H1 (cell line): ENCODE measurements at regions not wholly inside any gene's neighbourhood (a gene's known extent, or its start where the extent isn't known, plus 50 kb on each side); places are given as distances from the start of the nearest gene placed in this dataset.
A peak's percentile ranks its signal among the peaks of the same experiment; 100 is the strongest.

Experiments used
- CTCF ChIA-PET: fragments of 300-600 bp; sonication (Branson Sonifier 250); formaldehyde crosslinking; loops from one replicate; lab custom pipeline; 2021; ENCODE audit not compliant: partially characterized antibody; lab: Charles Lee
- POLR2A ChIA-PET: fragments of 300-600 bp; sonication (Branson Sonifier 250); formaldehyde crosslinking; loops from one replicate; lab custom pipeline; 2021; ENCODE audit warnings: inconsistent platforms; ENCODE audit not compliant: partially characterized antibody; lab: Charles Lee
- DNase-seq, 2 experiments: peaks; one replicate each; pipeline versions ENCODE4 v3.0.0 to v3.0.0-alpha.2; 2010 to 2022; ENCODE audit warnings: low spot score in 2 of 2, low read depth in 1 of 2, mixed read lengths in 1 of 2
- FAIRE-seq: peaks from 2 replicates; lab custom pipeline; 2011; peaks lifted over from hg19 to GRCh38; lab: Jason Lieb, UNC
- H2AFZ ChIP-seq: 2 replicates; pipeline ENCODE4 v1.8.1; 2012; ENCODE audit warnings: low read length, inconsistent platforms
- H2AK5ac ChIP-seq: 2 replicates; pipeline ENCODE4 v1.6.1; 2013; ENCODE audit warnings: low read depth, low read length
- H2BK120ac ChIP-seq: replicated peaks from 2 replicates; pipeline ENCODE3; 2013; ENCODE audit warnings: low read depth, low read length, inconsistent platforms
- H2BK12ac ChIP-seq: 2 replicates; pipeline ENCODE4 v1.6.1; 2013; ENCODE audit warnings: low read depth, low read length
- H2BK15ac ChIP-seq: 2 replicates; pipeline ENCODE4 v1.6.1; 2013; ENCODE audit warnings: low read length
- H2BK20ac ChIP-seq: 2 replicates; pipeline ENCODE4 v1.6.1; 2013; ENCODE audit warnings: low read length
- H2BK5ac ChIP-seq: 2 replicates; pipeline ENCODE4 v1.6.1; 2013; ENCODE audit warnings: low read depth, low read length
- H3K14ac ChIP-seq: 2 replicates; pipeline ENCODE4 v1.6.1; 2013; ENCODE audit warnings: inconsistent platforms; ENCODE audit not compliant: insufficient read length
- H3K18ac ChIP-seq: 2 replicates; pipeline ENCODE4 v1.6.1; 2013; ENCODE audit warnings: low read length; ENCODE audit errors: extremely low read depth
- H3K23ac ChIP-seq: 2 replicates; pipeline ENCODE4 v1.6.1; 2013; ENCODE audit warnings: inconsistent platforms; ENCODE audit not compliant: insufficient read length
- H3K23me2 ChIP-seq: 2 replicates; pipeline ENCODE4 v1.6.1; 2013; ENCODE audit warnings: low read depth, low read length
- H3K27ac ChIP-seq: 2 replicates; pipeline ENCODE4 v1.6.1; 2011; ENCODE audit warnings: low read depth, low read length, inconsistent platforms
- H3K27me3 ChIP-seq, 4 experiments: replicated peaks in 1 of 4; 1 replicate in 1 of 4; 2 replicates in 3 of 4; pipeline versions ENCODE4 v1.6.1 to v1.8.1; 2011 to 2013; ENCODE audit warnings: low read length in 3 of 4, mild to moderate bottlenecking in 3 of 4, inconsistent platforms in 2 of 4, mixed read lengths in 2 of 4, moderate library complexity in 1 of 4; ENCODE audit not compliant: control insufficient read depth in 3 of 4, insufficient read depth in 3 of 4; ENCODE audit errors: extremely low read depth in 1 of 4
- H3K36me3 ChIP-seq, 4 experiments: 2 replicates each; pipeline versions ENCODE4 v1.6.1 to v1.8.1; 2011 to 2013; ENCODE audit warnings: mild to moderate bottlenecking in 4 of 4, low read length in 3 of 4, moderate library complexity in 2 of 4, control low read depth in 1 of 4, inconsistent platforms in 1 of 4; ENCODE audit not compliant: insufficient read depth in 4 of 4, control insufficient read depth in 2 of 4
- H3K4ac ChIP-seq: replicated peaks from 2 replicates; pipeline ENCODE3; 2013; ENCODE audit warnings: low read length, low read depth, mixed read lengths, inconsistent platforms; ENCODE audit not compliant: insufficient read length
- H3K4me1 ChIP-seq, 4 experiments: replicated peaks in 1 of 4; 1 replicate in 1 of 4; 2 replicates in 3 of 4; pipeline versions ENCODE4 v1.6.1 to v1.8.1; 2011 to 2013; ENCODE audit warnings: low read length in 3 of 4, inconsistent platforms in 2 of 4, mixed read lengths in 1 of 4; ENCODE audit not compliant: insufficient read depth in 4 of 4, control insufficient read depth in 3 of 4
- H3K4me2 ChIP-seq, 2 experiments: 2 replicates each; pipeline versions ENCODE4 v1.6.1 to v1.8.1; 2011 to 2013; ENCODE audit warnings: low read depth in 2 of 2, low read length in 2 of 2, control low read depth in 1 of 2, inconsistent platforms in 1 of 2, mild to moderate bottlenecking in 1 of 2; ENCODE audit not compliant: insufficient read depth in 1 of 2
- H3K4me3 ChIP-seq, 4 experiments: fragments of 200-600, 300-600 bp in 1 of 4; sonication (generic), shearing (Covaris generic), sonication (Bioruptor Twin) in 1 of 4; 2 replicates each; pipeline versions ENCODE4 v1.5.1 to v1.8.1; 2011 to 2016; ENCODE audit warnings: low read length in 4 of 4, low read depth in 3 of 4, control low read depth in 2 of 4, inconsistent platforms in 2 of 4, mild to moderate bottlenecking in 2 of 4, mixed read lengths in 1 of 4, moderate library complexity in 1 of 4; ENCODE audit not compliant: insufficient read depth in 2 of 4; ENCODE audit errors: extremely low read depth in 1 of 4
- H3K56ac ChIP-seq: replicated peaks from 2 replicates; pipeline ENCODE3; 2013; ENCODE audit warnings: low read depth, mild to moderate bottlenecking, mixed read lengths, low read length, inconsistent platforms; ENCODE audit not compliant: insufficient read length
- H3K79me1 ChIP-seq: 2 replicates; pipeline ENCODE4 v1.6.1; 2013; ENCODE audit warnings: low read depth, low read length, control low read depth
- H3K79me2 ChIP-seq, 2 experiments: 2 replicates each; pipeline versions ENCODE4 v1.6.1 to v1.8.1; 2012 to 2013; ENCODE audit warnings: low read length in 2 of 2, mild to moderate bottlenecking in 2 of 2, inconsistent platforms in 1 of 2; ENCODE audit not compliant: insufficient read depth in 2 of 2, control insufficient read depth in 1 of 2
- H3K9ac ChIP-seq, 4 experiments: replicated peaks in 1 of 4; 1 replicate in 1 of 4; 2 replicates in 3 of 4; pipeline versions ENCODE4 v1.6.1 to v1.8.1; 2011 to 2013; ENCODE audit warnings: low read depth in 3 of 4, low read length in 3 of 4, control low read depth in 2 of 4, mild to moderate bottlenecking in 2 of 4, moderate library complexity in 2 of 4, inconsistent platforms in 1 of 4; ENCODE audit errors: extremely low read depth in 1 of 4
- H3K9me3 ChIP-seq, 2 experiments: 2 replicates each; pipeline versions ENCODE4 v1.6.1 to v1.8.1; 2012 to 2013; ENCODE audit warnings: mild to moderate bottlenecking in 2 of 2, moderate library complexity in 2 of 2, control low read depth in 1 of 2, inconsistent platforms in 1 of 2, low read depth in 1 of 2, low read length in 1 of 2, mixed read lengths in 1 of 2; ENCODE audit not compliant: insufficient read depth in 2 of 2
- H4K20me1 ChIP-seq, 2 experiments: replicated peaks in 1 of 2; 2 replicates each; pipeline versions ENCODE3 to v1.8.1; 2011 to 2013; ENCODE audit warnings: inconsistent platforms in 2 of 2, low read length in 2 of 2, mild to moderate bottlenecking in 1 of 2; ENCODE audit not compliant: insufficient read depth in 2 of 2, control insufficient read depth in 1 of 2
- H4K5ac ChIP-seq: 2 replicates; pipeline ENCODE4 v1.6.1; 2013; ENCODE audit warnings: low read length, low read depth, mixed read lengths, inconsistent platforms; ENCODE audit not compliant: insufficient read length
- H4K8ac ChIP-seq: 2 replicates; pipeline ENCODE4 v1.8.0; 2013; ENCODE audit warnings: mild to moderate bottlenecking, moderate library complexity, low read length, inconsistent platforms; ENCODE audit not compliant: insufficient read depth; ENCODE audit errors: extremely low read depth
- H4K91ac ChIP-seq: replicated peaks from 2 replicates; pipeline ENCODE3; 2013; ENCODE audit warnings: low read length, mixed read lengths, inconsistent platforms; ENCODE audit not compliant: insufficient read length
- ATF3 ChIP-seq: IDR thresholded peaks from 2 replicates; pipeline ENCODE4 v1.6.1; 2011; ENCODE audit warnings: low read depth, mild to moderate bottlenecking, low read length; ENCODE audit not compliant: insufficient read depth
- CHD2 ChIP-seq: IDR thresholded peaks from 2 replicates; pipeline ENCODE4 v1.6.1; 2012; ENCODE audit warnings: low read length, improper control_type of control experiment
- CREB1 ChIP-seq: IDR thresholded peaks from 2 replicates; pipeline ENCODE4 v1.6.1; 2012; ENCODE audit warnings: inconsistent platforms
- KDM1A ChIP-seq: fragments of 200-600, 300-600 bp; sonication (generic); IDR thresholded peaks from 2 replicates; pipeline ENCODE4 v1.7.1; 2016; ENCODE audit warnings: mild to moderate bottlenecking, low read length, borderline replicate concordance
- SAP30 ChIP-seq: fragments of 300-600 bp; sonication (generic); IDR thresholded peaks from 2 replicates; pipeline ENCODE4 v1.7.1; 2012; ENCODE audit warnings: low read length, moderate library complexity, mild to moderate bottlenecking, inconsistent platforms; ENCODE audit not compliant: insufficient read depth, insufficient replicate concordance
- TBP ChIP-seq: IDR thresholded peaks from 2 replicates; pipeline ENCODE4 v1.6.1; 2011; ENCODE audit warnings: low read depth, low read length, improper control_type of control experiment
- WGBS, 2 experiments: shearing (Covaris generic) in 1 of 2; methylation state at CpG; one replicate each; pipeline versions ENCODE4 v1.1.6 to v1.1.7; 2013 to 2015; ENCODE audit warnings: low lambda C conversion rate in 2 of 2, mixed read lengths in 2 of 2, inconsistent platforms in 1 of 2, low coverage in 1 of 2, missing lambda C conversion rate in 1 of 2; ENCODE audit not compliant: insufficient replicate concordance in 2 of 2, insufficient coverage in 1 of 2, insufficient read length in 1 of 2; ENCODE audit errors: extremely low coverage in 1 of 2, missing lambda C conversion rate in 1 of 2; 5-methylcytosine and 5-hydroxymethylcytosine counted together
- TF ChIP-seq, protein P1 (sequence below): IDR thresholded peaks from 2 replicates; pipeline ENCODE4 v1.6.1; 2011; ENCODE audit warnings: low read length, improper control_type of control experiment

DNA sequence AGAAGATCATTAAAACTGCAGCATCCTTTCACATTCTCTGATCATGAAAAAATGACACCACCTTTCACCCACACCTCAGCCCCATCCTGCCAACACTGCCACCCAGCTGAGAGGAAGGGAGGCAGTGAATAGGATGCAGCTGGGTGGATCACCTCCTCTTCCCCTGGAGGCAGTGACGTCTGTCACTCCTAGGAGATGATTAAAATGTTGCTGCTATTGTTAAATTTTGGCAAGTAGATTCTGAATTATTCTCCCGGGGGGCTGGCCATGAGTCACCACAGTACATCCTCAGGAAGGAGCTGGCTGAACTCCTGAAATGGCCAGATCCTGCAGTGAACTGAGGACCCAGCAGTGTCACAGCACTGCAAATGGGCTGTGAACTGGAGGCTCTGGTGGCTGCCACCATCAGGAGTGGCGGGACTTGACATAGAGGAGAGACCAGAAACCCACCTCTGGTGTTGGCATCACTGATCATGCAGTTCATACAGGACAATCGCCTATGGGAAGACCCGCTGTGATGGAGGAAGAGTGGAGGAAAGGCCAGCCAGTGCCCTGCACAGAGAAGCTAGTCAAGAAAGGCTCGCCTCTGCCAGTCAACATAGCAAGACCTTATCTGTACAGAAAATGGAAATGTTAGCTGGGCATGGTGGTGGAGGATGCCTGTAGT is 199.1 kb downstream of the FAM43A start:
- no peak overlapping the region for H3K9ac ChIP-seq
- DNase-seq, result peak in 1 of 2 experiments; percentile 17
- H3K27me3 ChIP-seq, result no peaks in the 10 kb centered on the region
- no peak overlapping the region for H3K4me3 ChIP-seq
- ChIA-PET CTCF (interaction anchor here (1.2 to 1.3 kb wide), 2 partner anchors 14 to 20 kb away, joined by 3 read pairs; no protein-coding TSS in a partner anchor), POLR2A (no interaction called here)
- H3K23ac ChIP-seq, result no peak overlapping the region
- no peak overlapping the region for H3K4me2 ChIP-seq
- no peak overlapping the region for H2AFZ ChIP-seq
- H3K79me1 ChIP-seq, result no peaks in the 10 kb centered on the region
- H2BK20ac ChIP-seq, result no peak overlapping the region
- no peak overlapping the region for H4K5ac ChIP-seq
- H2AK5ac ChIP-seq, result no peak overlapping the region
- no peaks in the 10 kb centered on the region for H3K23me2 ChIP-seq
- no peak overlapping the region for H3K56ac ChIP-seq
- H3K36me3 ChIP-seq, result no peaks in the 10 kb centered on the region
- no peak for FAIRE-seq
- H2BK5ac ChIP-seq, result no peak overlapping the region
- H4K20me1 ChIP-seq, result no peaks in the 10 kb centered on the region
- no peaks in the 10 kb centered on the region for H3K4me1 ChIP-seq
- H3K79me2 ChIP-seq, result no peaks in the 10 kb centered on the region
- H2BK120ac ChIP-seq, result no peak overlapping the region
- WGBS, 2 experiments, result 89% methylated on average over 6 of the region's 6 CpGs; no CpG with 5 or more reads in 1 of the 2 experiments
- peaks cover 5 to 7% of the 10 kb centered on the region in 2 experiments; a peak in 3 of 4 replicates for H3K9me3 ChIP-seq
- no peak overlapping the region for H4K91ac ChIP-seq
- no peak overlapping the region; the same call in 1 of the 2 replicates for H4K8ac ChIP-seq
- H3K27ac ChIP-seq, result no peak overlapping the region
- no peak overlapping the region for H2BK15ac ChIP-seq
- TF ChIP-seq CHD2 (no peak), SAP30 (no peak), TBP (no peak), ATF3 (no peak), CREB1 (no peak), KDM1A (no peak)
- TF ChIP-seq, protein P1, sequence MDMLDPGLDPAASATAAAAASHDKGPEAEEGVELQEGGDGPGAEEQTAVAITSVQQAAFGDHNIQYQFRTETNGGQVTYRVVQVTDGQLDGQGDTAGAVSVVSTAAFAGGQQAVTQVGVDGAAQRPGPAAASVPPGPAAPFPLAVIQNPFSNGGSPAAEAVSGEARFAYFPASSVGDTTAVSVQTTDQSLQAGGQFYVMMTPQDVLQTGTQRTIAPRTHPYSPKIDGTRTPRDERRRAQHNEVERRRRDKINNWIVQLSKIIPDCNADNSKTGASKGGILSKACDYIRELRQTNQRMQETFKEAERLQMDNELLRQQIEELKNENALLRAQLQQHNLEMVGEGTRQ, result no peak
- H3K14ac ChIP-seq, result no peak overlapping the region
- H3K4ac ChIP-seq, result no peak overlapping the region
- no peak overlapping the region for H3K18ac ChIP-seq
- H2BK12ac ChIP-seq, result no peak overlapping the region
